Neutrophil (primary cell): ENCODE measurements at regions not wholly inside any gene's neighbourhood (a gene's known extent, or its start where the extent isn't known, plus 50 kb on each side); places are given as distances from the start of the nearest gene placed in this dataset.
"Not testable (repeated sequence)": the region's sequence is repeated elsewhere in the genome, so short reads cannot be mapped to it uniquely, and the experiment has no call there.

ENCODE experiments used
- H3K27ac ChIP-seq: fragments of 200-600 bp; sonication (generic); 2 replicates; pipeline ENCODE4 v1.5.1; 2016; ENCODE audit warnings: mild to moderate bottlenecking, moderate library complexity
- H3K27me3 ChIP-seq: fragments of 200-600 bp; sonication (generic); 2 replicates; pipeline ENCODE4 v1.6.0; 2016; ENCODE audit warnings: mild to moderate bottlenecking
- H3K36me3 ChIP-seq: fragments of 200-600 bp; sonication (generic); 2 replicates; pipeline ENCODE4 v1.5.1; 2017
- H3K4me1 ChIP-seq, 2 experiments: fragments of 200-600 bp in 1 of 2; sonication (generic) in 1 of 2; 1 replicate in 1 of 2; 2 replicates in 1 of 2; pipeline versions ENCODE4 v1.5.1 to v1.6.1; 2013 to 2016; ENCODE audit warnings: low read depth in 1 of 2, low read length in 1 of 2, mild to moderate bottlenecking in 1 of 2, moderate library complexity in 1 of 2; ENCODE audit not compliant: control insufficient read depth in 1 of 2, insufficient read depth in 1 of 2
- H3K4me3 ChIP-seq, 2 experiments: fragments of 200-600 bp in 1 of 2; sonication (generic) in 1 of 2; 1 replicate in 1 of 2; 2 replicates in 1 of 2; pipeline ENCODE4 v1.5.1; 2013 to 2016; ENCODE audit warnings: low read depth in 1 of 2, low read length in 1 of 2, mild to moderate bottlenecking in 1 of 2, moderate library complexity in 1 of 2
- H3K9me3 ChIP-seq: fragments of 200-600 bp; sonication (generic); 2 replicates; pipeline ENCODE4 v1.5.1; 2016
- TF ChIP-seq, protein P1 (sequence below): fragments of 200-600 bp; sonication (generic); IDR thresholded peaks from 2 replicates; pipeline ENCODE4 v1.5.1; 2016; ENCODE audit warnings: antibody characterized with exemption

DNA sequence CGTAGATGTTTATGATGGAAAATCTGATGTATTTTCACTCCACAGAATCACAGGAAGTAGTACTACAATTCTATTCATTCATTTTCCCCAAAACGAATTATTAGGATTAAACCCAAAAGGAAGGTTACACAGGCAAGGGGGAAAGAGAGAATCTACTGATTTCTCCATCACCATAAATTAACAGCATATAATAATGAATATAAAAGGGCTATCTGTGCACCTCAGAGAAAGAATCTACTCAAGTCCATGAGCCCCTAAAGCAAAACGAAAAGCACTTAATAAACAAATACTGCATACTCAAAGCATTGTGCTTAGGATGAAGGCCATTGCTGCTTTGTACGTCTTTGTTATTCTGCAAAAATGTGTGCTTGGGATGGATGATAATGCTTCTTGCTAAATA is 740.5 kb upstream of the SEMA6A start:
- Histone ChIP-seq H3K27me3 (no peaks in the 10 kb centered on the region), H3K4me1 (no peaks in the 10 kb centered on the region), H3K36me3 (no peaks in the 10 kb centered on the region), H3K27ac (no peak overlapping the region), H3K9me3 (no peaks in the 10 kb centered on the region), H3K4me3 (no peak overlapping the region)
- TF ChIP-seq, protein P1, sequence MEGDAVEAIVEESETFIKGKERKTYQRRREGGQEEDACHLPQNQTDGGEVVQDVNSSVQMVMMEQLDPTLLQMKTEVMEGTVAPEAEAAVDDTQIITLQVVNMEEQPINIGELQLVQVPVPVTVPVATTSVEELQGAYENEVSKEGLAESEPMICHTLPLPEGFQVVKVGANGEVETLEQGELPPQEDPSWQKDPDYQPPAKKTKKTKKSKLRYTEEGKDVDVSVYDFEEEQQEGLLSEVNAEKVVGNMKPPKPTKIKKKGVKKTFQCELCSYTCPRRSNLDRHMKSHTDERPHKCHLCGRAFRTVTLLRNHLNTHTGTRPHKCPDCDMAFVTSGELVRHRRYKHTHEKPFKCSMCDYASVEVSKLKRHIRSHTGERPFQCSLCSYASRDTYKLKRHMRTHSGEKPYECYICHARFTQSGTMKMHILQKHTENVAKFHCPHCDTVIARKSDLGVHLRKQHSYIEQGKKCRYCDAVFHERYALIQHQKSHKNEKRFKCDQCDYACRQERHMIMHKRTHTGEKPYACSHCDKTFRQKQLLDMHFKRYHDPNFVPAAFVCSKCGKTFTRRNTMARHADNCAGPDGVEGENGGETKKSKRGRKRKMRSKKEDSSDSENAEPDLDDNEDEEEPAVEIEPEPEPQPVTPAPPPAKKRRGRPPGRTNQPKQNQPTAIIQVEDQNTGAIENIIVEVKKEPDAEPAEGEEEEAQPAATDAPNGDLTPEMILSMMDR: no peak

DNA sequence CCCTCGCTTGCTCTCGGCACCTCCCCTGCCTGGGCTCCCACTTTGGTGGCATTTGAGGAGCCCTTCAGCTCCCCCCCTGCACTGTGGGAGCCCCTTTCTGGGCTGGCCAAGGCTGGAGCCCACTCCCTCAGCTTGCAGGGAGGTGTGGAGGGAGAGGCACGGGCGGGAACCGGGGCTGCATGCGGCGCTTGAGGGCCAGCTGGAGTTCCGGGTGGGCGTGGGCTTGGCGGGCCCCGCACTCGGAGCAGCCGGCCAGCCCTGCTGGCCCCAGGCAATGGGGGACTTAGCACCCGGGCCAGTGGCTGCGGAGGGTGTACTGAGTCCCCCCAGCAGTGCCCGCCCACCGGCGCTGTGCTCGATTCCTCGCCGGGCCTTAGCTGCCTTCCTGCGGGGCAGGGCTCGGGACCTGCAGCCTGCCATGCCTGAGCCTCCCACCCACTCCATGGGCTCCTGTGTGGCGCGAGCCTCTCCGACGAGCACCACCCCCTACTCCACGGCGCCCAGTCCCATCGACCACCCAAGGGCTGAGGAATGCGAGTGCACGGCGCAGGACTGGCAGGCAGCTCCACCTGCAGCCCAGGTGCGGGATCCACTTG is 730.0 kb upstream of the SEMA6A start:
- not testable (repeated sequence) for H3K9me3 ChIP-seq, H3K4me1 ChIP-seq, H3K36me3 ChIP-seq, H3K27me3 ChIP-seq, H3K27ac ChIP-seq, H3K4me3 ChIP-seq

DNA sequence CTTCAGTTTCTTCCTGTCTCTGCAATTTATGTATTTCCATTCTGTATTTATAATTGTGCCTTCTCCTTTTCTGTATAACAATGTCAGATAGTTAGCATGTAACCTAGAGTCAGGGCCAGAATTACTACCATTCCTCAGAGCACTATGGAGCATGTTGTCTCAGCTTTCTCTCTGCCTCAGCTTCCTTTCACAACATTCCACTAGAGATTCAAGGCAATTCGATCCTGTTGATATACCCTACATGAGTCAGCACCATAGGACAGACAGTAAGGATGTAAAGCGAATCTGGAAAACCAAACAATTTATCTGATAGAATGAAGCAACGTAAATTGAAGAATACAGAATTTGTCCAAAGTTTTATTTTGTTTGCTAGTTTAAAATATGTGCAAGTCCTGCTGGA is 728.3 kb upstream of the SEMA6A start:
- Histone ChIP-seq H3K4me3 (no peak overlapping the region), H3K27me3 (no peaks in the 10 kb centered on the region), H3K4me1 (no peaks in the 10 kb centered on the region)

DNA sequence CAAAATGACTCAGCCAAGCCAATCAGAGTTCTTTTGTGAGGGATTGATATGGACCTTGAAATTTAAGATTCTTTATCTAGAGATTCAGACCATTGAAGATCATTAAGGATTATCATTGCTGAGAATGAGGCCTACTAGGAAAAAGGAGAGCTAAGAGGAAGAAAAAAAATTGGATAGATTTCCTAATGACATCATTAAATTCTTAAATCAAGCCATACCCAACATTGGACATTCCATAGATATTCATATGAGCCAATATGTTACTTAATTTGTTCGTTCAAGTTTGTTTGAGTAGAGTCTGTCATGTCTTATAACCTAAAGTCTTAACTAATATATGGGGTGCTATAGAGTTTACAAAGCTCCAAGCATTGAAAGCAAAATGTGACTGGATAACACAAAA is 727.9 kb upstream of the SEMA6A start:
- H3K4me1 ChIP-seq: no peaks in the 10 kb centered on the region
- H3K4me3 ChIP-seq: no peak overlapping the region
- H3K27ac ChIP-seq: no peak overlapping the region
- H3K27me3 ChIP-seq: no peaks in the 10 kb centered on the region
- no peaks in the 10 kb centered on the region for H3K36me3 ChIP-seq
- H3K9me3 ChIP-seq: no peaks in the 10 kb centered on the region
- TF ChIP-seq, protein P1: no peak

More for the DNA sequence above, 728.3 kb upstream of the SEMA6A start:
- Histone ChIP-seq H3K27ac (no peak overlapping the region), H3K36me3 (no peaks in the 10 kb centered on the region), H3K9me3 (no peaks in the 10 kb centered on the region)
- TF ChIP-seq, protein P1: no peak

DNA sequence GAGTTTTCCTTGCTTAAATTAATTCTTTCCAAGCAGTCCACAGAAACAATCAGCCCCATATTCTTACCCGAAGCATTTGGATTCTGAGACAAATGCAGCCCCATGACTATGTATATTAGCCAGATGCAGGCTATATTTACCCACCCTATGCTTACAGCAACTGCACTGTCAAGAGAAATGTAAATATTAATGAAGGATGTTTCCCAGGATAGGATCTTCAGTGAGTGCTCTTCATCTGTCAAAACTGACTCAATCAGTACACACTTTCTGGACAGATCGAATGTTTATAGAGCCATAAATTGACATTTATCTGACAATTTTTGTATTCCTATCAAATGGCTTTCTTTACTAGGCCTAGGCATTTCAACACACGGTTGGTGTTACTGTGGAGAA is 725.3 kb upstream of the SEMA6A start:
- Histone ChIP-seq H3K4me3 (no peak overlapping the region), H3K36me3 (no peaks in the 10 kb centered on the region), H3K9me3 (no peaks in the 10 kb centered on the region), H3K4me1 (no peaks in the 10 kb centered on the region), H3K27ac (no peak overlapping the region), H3K27me3 (no peaks in the 10 kb centered on the region)
- TF ChIP-seq, protein P1: no peak

DNA sequence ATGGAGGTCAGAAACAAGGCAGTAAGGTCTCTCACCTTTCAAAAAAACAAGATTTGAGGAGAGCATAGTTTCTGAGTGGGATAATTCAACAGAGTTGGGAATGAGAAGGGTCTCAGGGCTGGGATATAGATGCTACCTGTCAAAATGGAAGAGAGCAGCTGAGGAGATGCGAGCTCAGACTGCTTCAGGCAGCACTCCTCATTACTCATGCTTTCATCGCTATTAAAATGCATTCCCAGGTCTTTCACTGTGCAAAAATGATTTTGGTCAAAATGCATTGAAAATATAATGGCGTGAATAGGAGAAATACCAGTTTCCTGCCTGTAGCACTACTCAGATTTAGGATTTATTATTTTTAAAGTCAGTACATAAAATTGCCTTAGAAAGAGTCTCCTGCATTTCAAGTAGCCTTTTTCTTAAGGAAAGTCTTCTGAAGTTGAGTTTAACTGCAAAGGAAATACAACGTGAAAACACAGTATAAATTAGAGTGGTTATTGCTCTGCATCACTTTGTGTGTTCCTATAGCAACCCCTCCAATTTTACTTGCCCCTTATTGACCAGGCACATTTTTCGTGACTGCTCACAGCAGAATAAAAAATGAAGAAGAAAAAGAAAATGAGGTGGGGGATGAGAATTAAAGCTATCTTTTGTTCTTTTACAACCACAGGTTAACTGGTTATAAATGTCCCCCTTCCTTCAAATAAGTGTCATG is 724.8 kb upstream of the SEMA6A start:
- Histone ChIP-seq H3K27ac (no peak overlapping the region), H3K36me3 (no peaks in the 10 kb centered on the region), H3K9me3 (no peaks in the 10 kb centered on the region), H3K4me3 (no peak overlapping the region), H3K27me3 (no peaks in the 10 kb centered on the region), H3K4me1 (no peaks in the 10 kb centered on the region)
- TF ChIP-seq, protein P1: no peak
